ENCODE measurements at regions not wholly inside any gene's neighbourhood (a gene's known extent, or its start where the extent isn't known, plus 50 kb on each side); places are given as distances from the start of the nearest gene placed in this dataset.

GRCh38 chr20:57847104-57847503 is 137.3 kb upstream of the PMEPA1 start:
- TF ChIP-seq MAX (IDR thresholded peaks at IDR 0.05) (no peak), JUNB (IDR thresholded peaks at IDR 0.05) (no peak), POLR2A (IDR thresholded peaks at IDR 0.05; ENCODE audit: low read length) (no peak), CTCF (IDR thresholded peaks at IDR 0.05) (no peak), HEYL (CRISPR knock-in tag; IDR thresholded peaks at IDR 0.05) (no peak), HDAC2 (IDR thresholded peaks at IDR 0.05) (no peak), GATA3 (IDR thresholded peaks at IDR 0.05; ENCODE audit: borderline replicate concordance) (no peak), CHD4 (IDR thresholded peaks at IDR 0.05; ENCODE audit: borderline replicate concordance) (no peak), ESRRA (IDR thresholded peaks at IDR 0.05; ENCODE audit: borderline replicate concordance, low read length) (no peak), FOXS1 (CRISPR knock-in tag; IDR thresholded peaks at IDR 0.05) (no peak), USF2 (IDR thresholded peaks at IDR 0.05) (no peak), MYC (IDR thresholded peaks at IDR 0.05; ENCODE audit: borderline replicate concordance, low read length) (no peak)

All from A549 (cell line).